Smooth muscle cell (in vitro differentiated cells): ENCODE measurements at regions not wholly inside any gene's neighbourhood (a gene's known extent, or its start where the extent isn't known, plus 50 kb on each side); places are given as distances from the start of the nearest gene placed in this dataset.

Source experiments
- DNase-seq: peaks from one replicate; lab custom pipeline; 2025; ENCODE audit not compliant: unreplicated experiment; lab: John Stamatoyannopoulos, UW
- H2AFZ ChIP-seq: fragments of 200-600 bp; sonication (generic); 2 replicates; pipeline ENCODE4 v1.6.0; 2016; ENCODE audit warnings: antibody characterized with exemption, low read depth, mild to moderate bottlenecking
- H3F3A ChIP-seq: fragments of 200-600 bp; sonication (generic); 2 replicates; pipeline ENCODE4 v1.6.0; 2017; ENCODE audit warnings: antibody characterized with exemption, low read depth
- H3K27ac ChIP-seq: fragments of 200-600 bp; sonication (generic); 2 replicates; pipeline ENCODE4 v1.5.1; 2016; ENCODE audit warnings: low read depth, mild to moderate bottlenecking
- H3K27me3 ChIP-seq: fragments of 200-600 bp; sonication (generic); 2 replicates; pipeline ENCODE4 v1.6.1; 2016; ENCODE audit warnings: low read depth, mild to moderate bottlenecking
- H3K36me3 ChIP-seq: fragments of 200-600 bp; sonication (generic); 2 replicates; pipeline ENCODE4 v1.5.1; 2016; ENCODE audit warnings: low read depth
- H3K4me1 ChIP-seq: fragments of 200-600 bp; sonication (generic); 2 replicates; pipeline ENCODE4 v1.5.1; 2016; ENCODE audit warnings: low read depth
- H3K4me2 ChIP-seq: fragments of 200-600 bp; sonication (generic); 2 replicates; pipeline ENCODE4 v1.6.0; 2016; ENCODE audit warnings: mild to moderate bottlenecking
- H3K4me3 ChIP-seq: fragments of 200-600 bp; sonication (generic); 2 replicates; pipeline ENCODE4 v1.5.1; 2016; ENCODE audit warnings: mild to moderate bottlenecking
- H3K79me2 ChIP-seq: fragments of 200-600 bp; sonication (generic); 2 replicates; pipeline ENCODE4 v1.6.0; 2016; ENCODE audit warnings: low read depth, mild to moderate bottlenecking
- H3K9ac ChIP-seq: fragments of 200-600 bp; sonication (generic); 2 replicates; pipeline ENCODE4 v1.6.0; 2016; ENCODE audit warnings: low read depth
- H3K9me3 ChIP-seq: fragments of 200-600 bp; sonication (generic); replicated peaks from 2 replicates; pipeline ENCODE4 v1.5.1; 2016; ENCODE audit warnings: low read depth
- H4K20me1 ChIP-seq: fragments of 200-600 bp; sonication (generic); 2 replicates; pipeline ENCODE4 v1.6.0; 2016; ENCODE audit warnings: low read depth
- CTCF ChIP-seq: fragments of 200-600 bp; sonication (generic); IDR thresholded peaks from 2 replicates; pipeline ENCODE4 v1.5.1; 2017; ENCODE audit warnings: borderline replicate concordance, mild to moderate bottlenecking, antibody characterized with exemption; ENCODE audit not compliant: insufficient read depth, poor library complexity, severe bottlenecking
- WGBS: methylation state at CpG from one replicate; pipeline ENCODE4 v1.1.7; 2016; ENCODE audit warnings: low lambda C conversion rate; 5-methylcytosine and 5-hydroxymethylcytosine counted together

GRCh38 chr3:145820170-145820569, 340.8 kb downstream of the PLOD2 start:
- H3K27me3 ChIP-seq = no peaks in the 10 kb centered on the region
- DNase-seq = no peak
- no peak overlapping the region for H3K4me3 ChIP-seq
- no peak overlapping the region for H3K4me2 ChIP-seq
- no peak overlapping the region for H3K9ac ChIP-seq
- WGBS = 94% methylated on average over 2 of the region's 2 CpGs
- no peaks in the 10 kb centered on the region for H3K9me3 ChIP-seq
- TF ChIP-seq CTCF = no peak
- no peaks in the 10 kb centered on the region for H3K79me2 ChIP-seq
- no peaks in the 10 kb centered on the region for H3F3A ChIP-seq
- no peak overlapping the region for H2AFZ ChIP-seq
- H3K4me1 ChIP-seq = peaks cover 5% of the 10 kb centered on the region
- H4K20me1 ChIP-seq = no peaks in the 10 kb centered on the region
- no peaks in the 10 kb centered on the region for H3K36me3 ChIP-seq
- no peak overlapping the region for H3K27ac ChIP-seq

GRCh38 chr3:145842294-145842902, 318.6 kb downstream of the PLOD2 start:
- Histone ChIP-seq H3K79me2 (no peaks in the 10 kb centered on the region), H3K27ac (no peak overlapping the region), H3K4me3 (no peak overlapping the region), H3F3A (no peaks in the 10 kb centered on the region), H4K20me1 (no peaks in the 10 kb centered on the region), H3K9me3 (no peaks in the 10 kb centered on the region), H3K4me2 (no peak overlapping the region), H3K4me1 (no peaks in the 10 kb centered on the region), H3K36me3 (no peaks in the 10 kb centered on the region), H2AFZ (no peak overlapping the region), H3K27me3 (no peaks in the 10 kb centered on the region), H3K9ac (no peak overlapping the region)
- no peak for DNase-seq
- 38% methylated on average over 2 of the region's 2 CpGs for WGBS
- TF ChIP-seq CTCF = no peak

GRCh38 chr3:145843561-145843960, 317.4 kb downstream of the PLOD2 start:
- 92% methylated on average over 1 of the region's 1 CpG for WGBS
- no peak for TF ChIP-seq CTCF
- DNase-seq = no peak
- H3K27me3 ChIP-seq = no peaks in the 10 kb centered on the region
- no peak overlapping the region for H3K4me3 ChIP-seq
- H2AFZ ChIP-seq = no peak overlapping the region
- H4K20me1 ChIP-seq = no peaks in the 10 kb centered on the region
- no peaks in the 10 kb centered on the region for H3K79me2 ChIP-seq
- no peaks in the 10 kb centered on the region for H3F3A ChIP-seq
- H3K36me3 ChIP-seq = no peaks in the 10 kb centered on the region
- H3K4me1 ChIP-seq = no peaks in the 10 kb centered on the region
- no peaks in the 10 kb centered on the region for H3K9me3 ChIP-seq
- no peak overlapping the region for H3K27ac ChIP-seq
- no peak overlapping the region for H3K9ac ChIP-seq
- no peak overlapping the region for H3K4me2 ChIP-seq

GRCh38 chr3:145849115-145849514, 311.9 kb downstream of the PLOD2 start:
- no peaks in the 10 kb centered on the region for H3K36me3 ChIP-seq
- H3K4me1 ChIP-seq = no peaks in the 10 kb centered on the region
- H2AFZ ChIP-seq = no peak overlapping the region
- H3F3A ChIP-seq = no peaks in the 10 kb centered on the region
- TF ChIP-seq CTCF = no peak
- H3K27me3 ChIP-seq = no peaks in the 10 kb centered on the region
- no peak overlapping the region for H3K4me3 ChIP-seq
- no peak overlapping the region for H3K9ac ChIP-seq
- no peak overlapping the region for H3K27ac ChIP-seq
- H3K79me2 ChIP-seq = no peaks in the 10 kb centered on the region
- WGBS = 91% methylated on average over 1 of the region's 1 CpG
- DNase-seq = no peak
- no peaks in the 10 kb centered on the region for H3K9me3 ChIP-seq
- H4K20me1 ChIP-seq = no peaks in the 10 kb centered on the region
- no peak overlapping the region for H3K4me2 ChIP-seq
